Heart left ventricle (tissue), 16 donors: ENCODE measurements at regions not wholly inside any gene's neighbourhood (a gene's known extent, or its start where the extent isn't known, plus 50 kb on each side); places are given as distances from the start of the nearest gene placed in this dataset.

Source experiments
- ATAC-seq, 4 donors: fragments of 200-7000 bp; cut with Tn5 transposase; one replicate each; pipeline ENCODE4 v1.9.1; 2020 to 2022; ENCODE audit warnings: moderate library complexity in 4 of 4, mild to moderate bottlenecking in 3 of 4, moderate number of reproducible peaks in 1 of 4
- DNase-seq, 5 donors: peaks; one replicate each; pipeline ENCODE4 v3.0.0-alpha.2; 2020
- H3K27ac ChIP-seq, 12 donors: fragments of 200-600 bp; sonication (generic) in 4 of 12; one replicate each; pipeline versions ENCODE4 v1.5.0 to v1.8.0; 2016 to 2022; ENCODE audit warnings: mild to moderate bottlenecking in 2 of 12
- H3K27me3 ChIP-seq, 9 donors: fragments of 200-600 bp; sonication (generic) in 2 of 9; one replicate each; pipeline versions ENCODE4 v1.5.1 to v1.8.0; 2016 to 2022; ENCODE audit warnings: mild to moderate bottlenecking in 3 of 9
- H3K36me3 ChIP-seq, 9 donors: fragments of 200-600 bp; sonication (generic) in 2 of 9; one replicate each; pipeline versions ENCODE4 v1.5.0 to v1.8.0; 2018 to 2022; ENCODE audit warnings: mild to moderate bottlenecking in 2 of 9
- H3K4me1 ChIP-seq, 12 donors: fragments of 200-600 bp; sonication (generic) in 4 of 12; one replicate each; pipeline versions ENCODE4 v1.5.0 to v1.8.0; 2016 to 2022; ENCODE audit warnings: mild to moderate bottlenecking in 3 of 12
- H3K4me3 ChIP-seq, 12 donors: fragments of 200-600 bp; sonication (generic) in 4 of 12; one replicate each; pipeline versions ENCODE4 v1.5.0 to v1.8.0; 2017 to 2022; ENCODE audit warnings: mild to moderate bottlenecking in 9 of 12, moderate library complexity in 4 of 12
- H3K9me3 ChIP-seq, 12 donors: fragments of 200-600 bp; sonication (generic) in 4 of 12; one replicate each; pipeline versions ENCODE4 v1.5.0 to v1.8.0; 2016 to 2022; ENCODE audit warnings: mild to moderate bottlenecking in 1 of 12
- CTCF ChIP-seq, 12 donors: fragments of 200-600 bp; sonication (generic) in 4 of 12; IDR thresholded peaks; one replicate each; pipeline versions ENCODE4 v1.5.0 to v1.8.0; 2018 to 2022; ENCODE audit warnings: antibody characterized with exemption in 12 of 12, mild to moderate bottlenecking in 5 of 12
- POLR2A ChIP-seq, 2 donors: fragments of 450-650 bp; IDR thresholded peaks; one replicate each; pipeline ENCODE4 v1.6.1; 2017; ENCODE audit warnings: antibody characterized with exemption in 2 of 2, mild to moderate bottlenecking in 2 of 2, moderate library complexity in 2 of 2
- WGBS, 4 donors: extraction: QIAGEN DNeasy Blood & Tissue Kit in 2 of 4; methylation state at CpG; one replicate each; pipeline versions ENCODE4 v1.1.5 to v1.1.7; 2013 to 2018; 5-methylcytosine and 5-hydroxymethylcytosine counted together
- intact Hi-C, 10 donors: fragments of 100-400 bp; cut with DNase I; formaldehyde crosslinking; loops; one replicate each; pipeline versions ENCODE4 v1.11.1 to v1.14.2; 2022
- donor health status: ischemic (EF 13 %, LVEDD 7.1; RV severe dilation, severe dysfunction).
- donor health status: healthy with polysubstance abuse.
- donor health status: DM: no; HTN: yes; CAD: no.
- donor health status: DM: no; HTN: no; CAD: no.
- donor health status: ischemic (EF 25% LVEDD 6.9; RV normal size, moderate dysfunction).
- donor health status: ischemic (EF 25% LVEDD 5.7; RV mildly dilated, moderate dysfunction).
- donor health status: healthy.
- donor health status: DM: yes; HTN: yes; CAD: no.
- donor health status: ischemic (EF 35%, LVEDD 5.7; RV mildly dilated, moderate dysfunction).
- donor health status: nonischemic (EF 11% LVEDD 7.7; RV severe dilation, severe dysfunction).
- donor health status: DM: yes; HTN: yes; CAD: no.
- donor health status: PGD.
- donor health status: ischemic (EF 29% LVEDD 5.4; RV normal size, mild dysfunction).
- donor health status: nonischemic (EF 23%, LVEDD 6.1; RV moderate dilation, normal function).

- H3K4me3 ChIP-seq = no peak overlapping the region
- DNase-seq (no peak), ATAC-seq (no peak)
- H3K27me3 ChIP-seq = no peaks in the 10 kb centered on the region
- no peak for TF ChIP-seq POLR2A (IDR thresholded peaks at IDR 0.05)
- TF ChIP-seq CTCF (IDR thresholded peaks at IDR 0.05) = no peak
- no peaks in the 10 kb centered on the region for H3K9me3 ChIP-seq
- intact Hi-C loops = no loop called here
- H3K27ac ChIP-seq = no peak overlapping the region
- WGBS, 4 donors = 39 to 55% (median 45%) methylated on average over 1 of the region's 1 CpG
- H3K4me1 ChIP-seq = no peaks in the 10 kb centered on the region
- no peaks in the 10 kb centered on the region for H3K36me3 ChIP-seq
Measured at GRCh38 chr1:95532335-95532734, 298.3 kb downstream of the RWDD3 start.

GRCh38 chr1:95534985-95535384 lies 301.0 kb downstream of the RWDD3 start:
- TF ChIP-seq CTCF (IDR thresholded peaks at IDR 0.05) (no peak), POLR2A (IDR thresholded peaks at IDR 0.05) (no peak)
- ATAC-seq (no peak), DNase-seq (no peak)
- H3K27ac ChIP-seq = no peak overlapping the region
- H3K4me3 ChIP-seq = no peak overlapping the region
- no peaks in the 10 kb centered on the region for H3K36me3 ChIP-seq
- H3K4me1 ChIP-seq = no peaks in the 10 kb centered on the region
- WGBS, 4 donors = 69 to 81% (median 77%) methylated on average over 4 to 5 of the region's 5 CpGs
- no peaks in the 10 kb centered on the region for H3K9me3 ChIP-seq
- H3K27me3 ChIP-seq = no peaks in the 10 kb centered on the region
- intact Hi-C loops = no loop called here

- Histone ChIP-seq H3K4me1 (no peaks in the 10 kb centered on the region), H3K9me3 (no peaks in the 10 kb centered on the region), H3K36me3 (no peaks in the 10 kb centered on the region), H3K4me3 (no peak overlapping the region), H3K27me3 (no peaks in the 10 kb centered on the region), H3K27ac (no peak overlapping the region)
- WGBS, 4 donors = 87 to 96% (median 93%) methylated on average over 4 of the region's 4 CpGs
- DNase-seq (no peak), ATAC-seq (no peak)
- intact Hi-C loops = no loop called here
- no peak for TF ChIP-seq CTCF (IDR thresholded peaks at IDR 0.05)
- TF ChIP-seq POLR2A (IDR thresholded peaks at IDR 0.05) = no peak
Measured at GRCh38 chr1:95535614-95536013, 301.6 kb downstream of the RWDD3 start.

- Histone ChIP-seq H3K27ac (no peak overlapping the region), H3K36me3 (no peaks in the 10 kb centered on the region), H3K4me3 (no peak overlapping the region), H3K27me3 (no peaks in the 10 kb centered on the region), H3K9me3 (no peaks in the 10 kb centered on the region), H3K4me1 (no peaks in the 10 kb centered on the region)
- no peak for DNase-seq
- no peak for TF ChIP-seq CTCF (IDR thresholded peaks at IDR 0.05)
- no peak for TF ChIP-seq POLR2A (IDR thresholded peaks at IDR 0.05)
- WGBS, 4 donors = 79 to 86% (median 85%) methylated on average over 5 of the region's 5 CpGs
- ATAC-seq = no peak
- intact Hi-C loops = no loop called here
Measured at GRCh38 chr1:95536501-95536900, 302.5 kb downstream of the RWDD3 start.
